ENCODE measurements at regions not wholly inside any gene's neighbourhood (a gene's known extent, or its start where the extent isn't known, plus 50 kb on each side); places are given as distances from the start of the nearest gene placed in this dataset.
"Not testable (repeated sequence)": the region's sequence is repeated elsewhere in the genome, so short reads cannot be mapped to it uniquely, and the experiment has no call there.

DNA sequence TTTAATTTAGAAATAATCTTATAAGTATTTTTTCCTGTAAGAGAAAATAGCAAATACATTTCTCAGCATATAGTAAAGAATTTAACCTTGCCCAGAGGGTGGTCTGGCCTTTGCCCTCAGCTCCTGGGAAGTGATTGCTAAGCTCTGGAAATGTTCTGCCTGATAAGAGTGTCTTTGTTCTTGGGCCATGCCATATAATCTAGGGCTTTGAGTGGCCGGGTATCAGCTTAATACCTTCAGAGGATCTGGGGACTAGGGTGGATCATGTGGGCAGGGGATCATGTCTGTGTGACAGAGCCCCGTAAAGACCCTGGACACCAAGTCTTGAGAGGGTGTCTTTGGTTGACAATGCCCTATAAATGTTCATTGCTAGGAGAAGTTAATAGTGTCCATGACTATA is 1032.4 kb upstream of the MIR17HG start:
- no peak for DNase-seq

DNA sequence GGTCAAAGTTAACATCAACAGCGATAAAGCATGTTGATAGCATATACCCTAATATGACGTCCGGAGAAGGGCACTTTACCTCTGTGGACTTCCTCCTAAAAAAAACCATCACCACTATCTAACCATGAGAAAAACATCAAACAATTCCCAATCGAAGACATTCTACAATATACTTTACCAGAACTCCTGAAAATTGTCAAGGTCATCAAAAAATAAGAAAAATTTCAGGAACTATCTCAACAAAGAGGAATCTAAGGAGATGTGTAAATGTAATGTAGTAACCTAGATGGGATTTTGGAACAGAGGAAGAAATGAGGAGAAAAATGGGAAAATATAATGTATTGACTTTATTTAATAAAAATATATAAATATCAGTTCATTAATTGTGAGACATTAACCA is 1026.8 kb upstream of the MIR17HG start:
- no peak for DNase-seq

DNA sequence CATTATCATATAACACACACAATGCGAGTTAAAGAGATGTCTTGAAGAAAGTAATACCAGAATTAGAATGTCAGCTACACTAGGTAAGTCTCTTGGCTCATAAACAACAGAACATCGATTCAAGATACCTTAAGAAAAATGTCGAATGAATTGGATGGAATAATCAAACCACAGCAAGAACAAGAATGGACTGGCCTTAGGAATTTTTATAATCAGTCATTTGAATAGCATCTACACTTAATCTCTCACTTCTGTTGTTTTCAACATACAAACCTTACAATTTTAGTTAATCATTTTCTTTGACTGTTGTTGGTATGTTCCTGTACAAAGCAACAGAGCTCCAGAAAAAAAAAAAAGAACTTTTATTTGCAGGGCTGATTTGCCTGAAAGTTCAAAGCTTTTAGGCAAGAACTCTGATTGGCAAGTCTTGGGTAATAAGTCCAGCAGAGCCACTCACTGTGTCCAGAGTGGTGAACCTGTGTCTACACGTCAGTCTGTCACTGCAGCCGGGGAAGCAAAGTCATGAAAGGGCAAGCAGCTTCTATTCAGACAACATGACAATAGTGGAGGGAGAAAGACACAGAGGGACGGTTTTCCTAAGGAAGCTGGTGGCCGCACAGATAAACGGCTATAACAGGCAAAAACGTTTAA is 1026.1 kb upstream of the MIR17HG start:
- no peak for DNase-seq

DNA sequence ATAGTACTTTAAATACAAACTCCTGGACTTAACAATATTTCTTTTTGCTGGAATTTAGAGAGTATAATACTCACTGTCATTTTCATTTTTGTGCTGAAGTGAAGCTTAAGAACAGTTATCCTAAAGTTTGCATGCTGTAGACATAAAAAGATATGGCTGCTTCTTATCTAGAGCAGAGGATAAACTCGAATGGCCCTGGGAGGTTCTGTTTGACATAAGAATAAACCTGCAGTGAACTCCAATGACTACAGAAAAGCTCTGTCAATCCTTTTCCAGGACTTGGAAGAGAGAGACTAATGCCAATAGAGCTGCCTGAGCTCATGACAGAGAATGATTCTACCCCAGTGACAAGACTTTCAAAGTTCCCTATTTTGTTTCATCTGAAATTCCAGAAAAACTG is 1017.8 kb upstream of the MIR17HG start:
- DNase-seq = no peak

DNA sequence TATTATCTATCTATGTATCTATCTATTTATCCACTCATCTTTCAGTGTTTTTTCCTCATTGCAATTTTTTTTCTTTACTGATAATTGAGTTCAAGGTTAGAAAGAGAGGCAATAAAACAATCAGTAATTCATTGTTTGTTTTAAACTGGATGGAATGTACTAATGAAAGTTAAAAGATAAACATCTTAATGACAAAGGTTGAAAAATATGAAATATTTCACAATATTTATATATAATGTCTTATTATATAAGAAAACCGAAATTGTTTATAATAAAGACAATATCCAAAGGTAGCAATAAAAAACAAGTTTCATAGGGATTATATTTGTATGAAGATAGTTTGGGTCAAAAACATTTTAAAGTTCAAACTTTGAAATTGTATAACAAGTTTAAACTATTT is 1015.5 kb upstream of the MIR17HG start:
- DNase-seq = no peak

DNA sequence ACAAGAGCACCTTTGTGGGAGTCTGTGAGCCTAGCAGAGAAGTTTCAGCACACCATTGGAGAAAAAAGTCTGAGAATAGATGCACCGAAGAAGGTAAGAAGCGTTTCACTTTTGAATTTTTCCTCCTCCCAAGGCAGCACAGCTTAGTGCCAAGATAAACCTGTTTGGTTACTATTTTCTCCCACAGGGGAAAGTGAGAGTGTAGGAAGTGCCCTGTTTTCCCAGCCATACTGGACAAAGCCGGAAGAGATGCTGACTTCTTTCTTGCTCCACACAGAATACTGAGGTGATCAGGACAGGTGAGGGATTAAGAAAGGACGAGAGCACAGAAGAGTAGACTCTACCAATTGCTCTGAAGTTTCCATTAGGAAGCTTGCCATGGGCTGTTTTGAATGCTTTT is 1011.0 kb upstream of the MIR17HG start:
- no peak for DNase-seq

DNA sequence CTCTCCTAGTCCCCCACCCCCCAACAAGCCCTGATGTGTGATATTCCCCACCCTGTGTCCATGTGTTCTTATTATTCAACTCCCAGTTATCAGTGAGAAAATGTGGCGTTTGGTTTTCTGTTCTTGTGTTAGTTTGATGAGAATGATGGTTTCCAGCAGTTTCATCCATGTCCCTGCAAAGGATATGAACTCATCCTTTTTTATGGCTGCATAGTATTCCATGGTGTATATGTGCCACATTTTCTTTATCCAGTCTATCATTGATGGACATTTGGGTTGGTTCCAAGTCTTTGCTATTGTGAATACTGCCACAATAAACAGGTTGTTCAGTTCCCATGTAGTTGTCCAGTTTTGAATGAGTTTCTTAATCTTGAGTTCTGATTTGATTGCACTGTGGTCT is 1006.1 kb upstream of the MIR17HG start:
- not testable (repeated sequence) for DNase-seq

DNA sequence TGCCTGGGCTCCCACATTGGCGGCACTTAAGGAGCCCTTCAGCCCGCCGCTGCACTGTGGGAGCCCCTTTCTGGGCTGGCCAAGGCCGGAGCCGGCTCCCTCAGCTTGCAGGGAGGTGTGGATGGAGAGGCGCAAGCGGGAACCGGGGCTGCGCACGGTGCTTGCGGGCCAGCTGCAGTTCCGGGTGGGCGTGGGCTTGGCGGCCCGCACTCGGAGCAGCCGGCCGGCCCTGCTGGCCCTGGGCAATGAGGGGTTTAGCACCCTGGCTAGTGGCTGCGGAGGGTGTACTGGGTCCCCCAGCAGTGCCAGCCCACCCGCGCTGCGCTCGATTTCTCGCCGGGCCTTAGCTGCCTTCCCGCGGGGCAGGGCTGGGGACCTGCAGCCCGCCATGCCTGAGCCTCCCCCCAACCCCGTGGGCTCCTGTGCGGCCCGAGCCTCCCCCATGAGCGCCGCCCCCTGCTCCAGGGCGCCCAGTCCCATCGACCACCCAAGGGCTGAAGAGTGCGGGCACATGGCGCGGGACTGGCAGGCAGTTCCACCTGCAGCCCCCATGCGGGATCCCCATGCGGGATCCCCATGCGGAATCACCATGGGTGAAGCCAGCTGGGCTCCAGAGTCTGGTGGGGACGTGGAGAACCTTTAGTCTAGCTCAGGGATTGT is 998.9 kb upstream of the MIR17HG start:
- not testable (repeated sequence) for DNase-seq

DNA sequence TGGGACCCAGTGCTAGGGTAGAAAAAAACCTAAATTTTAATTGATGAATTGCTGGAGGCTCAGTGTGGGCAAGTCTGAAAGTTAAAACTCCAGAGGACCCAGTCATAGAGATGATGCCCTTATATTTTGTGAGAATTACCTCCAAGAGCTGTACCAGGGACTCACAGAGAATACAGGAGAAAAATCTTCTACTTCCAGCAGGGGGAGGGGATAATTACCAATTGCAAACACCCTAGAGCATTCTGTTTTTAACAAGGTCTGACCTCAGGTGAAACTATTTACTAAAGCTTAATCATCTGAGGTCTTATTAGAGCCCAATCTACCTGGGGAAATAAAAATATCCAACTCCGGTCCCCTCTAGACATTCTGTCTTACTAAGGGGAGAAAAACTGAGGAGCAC is 994.7 kb upstream of the MIR17HG start:
- DNase-seq = no peak

DNA sequence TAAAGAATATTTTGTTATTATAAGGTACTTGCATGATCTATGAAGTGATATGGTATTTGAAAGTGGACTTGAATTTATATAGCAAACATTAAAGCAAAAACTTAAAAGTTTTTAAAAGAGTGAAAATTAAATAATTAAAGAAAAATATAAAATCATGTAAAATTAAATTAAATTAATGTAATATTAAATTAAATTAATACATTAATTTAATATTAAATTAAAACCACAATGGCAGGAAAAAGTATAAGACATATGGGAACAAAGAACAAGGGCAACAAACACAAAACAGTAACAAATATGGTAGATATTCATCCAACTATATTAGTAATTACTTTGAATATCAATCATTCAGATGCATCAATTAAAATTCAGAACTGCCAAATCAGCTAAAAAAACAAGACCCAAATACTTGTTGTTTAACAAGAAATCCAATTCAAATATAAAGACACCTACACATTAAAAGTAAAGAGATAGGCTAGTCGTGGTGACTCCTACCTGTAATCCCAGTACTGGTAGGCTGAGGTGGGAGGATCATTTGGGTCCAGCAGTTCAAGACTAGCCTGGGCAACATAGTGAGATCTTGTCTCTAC is 992.2 kb upstream of the MIR17HG start:
- no peak for DNase-seq

DNA sequence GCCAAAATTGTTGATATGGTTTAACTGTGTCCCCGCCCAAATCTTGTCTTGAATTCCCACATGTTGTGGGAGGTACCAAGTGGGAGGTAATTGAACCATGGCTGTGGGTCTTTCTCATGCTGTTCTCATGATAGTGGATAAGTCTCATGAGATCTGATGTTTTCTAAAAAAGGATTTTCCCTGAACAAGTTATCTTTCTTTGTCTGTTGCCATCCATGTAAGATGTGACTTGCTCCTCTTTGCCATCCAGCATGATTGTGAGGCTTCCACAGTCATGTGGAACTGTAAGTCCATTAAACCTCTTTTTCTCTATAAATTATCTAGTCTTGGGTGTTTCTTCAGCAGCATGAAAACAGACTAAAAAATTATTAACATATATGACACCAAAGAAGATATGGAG is 986.7 kb upstream of the MIR17HG start:
- DNase-seq = no peak

DNA sequence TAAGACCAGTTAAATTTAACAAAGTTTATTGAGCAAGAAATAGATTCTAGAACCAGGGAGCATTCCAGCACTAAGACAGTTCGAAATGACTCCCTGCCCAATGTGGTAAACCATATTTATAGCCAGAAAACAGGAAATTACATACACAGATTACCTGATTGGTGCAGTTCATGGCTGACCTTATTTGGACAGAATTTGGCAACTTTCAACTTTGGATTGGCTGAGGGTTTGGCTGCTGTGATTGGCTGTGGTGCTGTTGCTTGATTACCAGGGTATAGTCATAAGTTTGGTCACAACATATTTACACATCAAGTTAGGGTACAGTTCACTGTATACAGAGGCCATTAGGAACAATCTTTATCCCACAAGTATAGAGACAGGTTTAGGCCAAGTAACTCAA is 984.8 kb upstream of the MIR17HG start:
- DNase-seq = no peak

DNA sequence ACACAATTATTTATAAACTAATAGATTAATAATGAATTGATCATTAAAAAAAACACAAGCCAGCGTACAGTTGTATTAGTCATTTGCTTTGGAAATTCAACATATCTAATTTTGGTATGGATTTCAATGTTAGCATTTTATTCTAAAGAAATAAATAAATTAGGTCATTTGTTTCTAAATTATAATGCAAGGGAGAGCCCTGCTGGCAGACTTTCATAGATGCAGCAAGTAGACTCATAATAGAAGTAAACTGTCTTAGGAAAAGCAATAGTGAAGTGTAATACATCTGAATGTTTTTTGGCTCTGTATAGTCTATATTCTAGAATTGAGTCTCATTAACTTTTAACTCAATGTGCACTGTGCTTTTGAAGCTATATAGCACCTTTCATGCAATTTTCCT is 982.4 kb upstream of the MIR17HG start:
- no peak for DNase-seq

DNA sequence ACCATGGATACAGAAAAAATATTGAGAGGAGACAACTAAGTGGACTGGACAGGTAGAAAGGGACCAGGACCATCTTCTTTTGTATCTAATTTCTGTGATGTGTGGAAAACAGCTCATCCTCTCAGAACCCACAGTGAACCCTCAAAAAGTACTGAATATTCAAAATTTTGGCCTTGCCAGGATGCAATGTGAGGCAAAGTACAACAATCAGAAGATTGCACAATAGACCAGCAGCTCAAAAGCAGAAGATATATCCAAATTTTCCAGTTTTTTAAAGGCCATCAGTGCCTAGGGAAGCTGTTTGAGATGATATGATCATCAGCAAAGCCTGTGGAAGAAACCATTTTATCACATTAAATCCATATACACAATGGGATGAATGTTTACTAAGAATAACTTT is 973.3 kb upstream of the MIR17HG start:
- DNase-seq = no peak

DNA sequence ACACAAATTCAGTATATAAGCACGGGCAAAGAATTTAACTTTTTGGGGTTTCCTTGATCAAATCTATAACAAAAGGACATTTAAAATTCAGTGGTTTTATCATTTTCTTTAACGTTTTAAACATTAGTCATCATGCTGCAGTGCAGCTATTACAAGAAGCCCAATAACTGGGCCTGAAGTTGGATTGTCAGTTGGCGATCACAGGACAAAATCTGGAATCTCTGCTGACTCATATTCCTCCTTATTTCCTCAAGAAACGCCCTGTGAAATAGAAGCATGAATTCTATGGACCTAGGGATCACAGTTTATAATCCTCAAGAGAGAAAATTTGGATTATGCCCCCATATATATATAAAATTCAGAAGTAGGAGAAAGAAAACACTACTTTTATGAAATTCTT is 971.6 kb upstream of the MIR17HG start:
- DNase-seq = no peak

DNA sequence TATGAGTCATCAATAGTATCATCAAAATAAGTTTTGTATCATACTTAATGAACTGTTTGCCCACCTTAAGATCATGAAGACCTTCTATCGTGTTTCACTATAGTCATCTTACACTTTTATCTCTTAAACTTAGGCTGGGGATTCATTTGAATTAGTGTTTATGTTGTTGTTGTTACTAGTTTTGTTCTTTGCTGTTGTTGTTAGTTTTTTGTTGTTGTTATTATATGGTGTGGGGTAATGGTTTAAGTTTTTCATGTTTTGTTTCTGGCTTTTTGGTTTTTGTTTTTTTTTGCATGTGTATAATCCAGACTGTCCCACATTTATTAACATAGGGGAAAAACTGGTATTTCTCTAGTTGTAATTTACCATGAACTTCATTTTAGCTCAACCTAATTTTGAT is 965.1 kb upstream of the MIR17HG start:
- DNase-seq = no peak

DNA sequence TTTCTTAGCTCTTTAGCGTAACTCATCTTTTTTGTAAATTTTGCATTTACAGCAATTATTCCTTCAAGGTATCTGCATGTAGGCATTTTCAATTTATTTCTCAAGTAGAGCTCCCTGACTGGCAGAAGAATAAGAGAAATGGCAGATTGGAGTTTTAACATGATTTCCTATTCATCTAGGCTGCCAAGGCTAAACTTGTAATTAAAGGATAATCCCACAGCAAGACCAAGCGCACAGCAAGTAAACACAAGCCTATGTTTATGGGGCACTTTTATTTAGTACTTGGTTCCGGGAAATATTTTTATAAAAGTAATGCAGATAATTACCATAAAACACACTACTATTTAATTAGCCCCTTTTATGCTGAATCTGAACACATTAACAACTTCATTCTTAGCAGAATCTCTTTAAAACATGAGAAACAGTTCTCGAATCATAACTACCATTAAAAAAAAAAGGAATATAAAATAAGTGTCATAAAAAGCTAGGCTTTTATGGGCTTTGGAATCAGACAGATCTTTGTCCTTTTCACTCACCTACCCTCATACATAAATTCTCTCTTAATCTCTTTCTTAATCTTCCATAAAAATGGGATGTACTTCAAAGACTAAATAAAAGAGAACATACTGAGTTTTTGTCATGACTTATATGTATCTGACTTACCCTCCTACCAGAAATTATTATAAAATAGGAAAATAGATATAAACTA is 961.6 kb upstream of the MIR17HG start:
- DNase-seq = no peak

DNA sequence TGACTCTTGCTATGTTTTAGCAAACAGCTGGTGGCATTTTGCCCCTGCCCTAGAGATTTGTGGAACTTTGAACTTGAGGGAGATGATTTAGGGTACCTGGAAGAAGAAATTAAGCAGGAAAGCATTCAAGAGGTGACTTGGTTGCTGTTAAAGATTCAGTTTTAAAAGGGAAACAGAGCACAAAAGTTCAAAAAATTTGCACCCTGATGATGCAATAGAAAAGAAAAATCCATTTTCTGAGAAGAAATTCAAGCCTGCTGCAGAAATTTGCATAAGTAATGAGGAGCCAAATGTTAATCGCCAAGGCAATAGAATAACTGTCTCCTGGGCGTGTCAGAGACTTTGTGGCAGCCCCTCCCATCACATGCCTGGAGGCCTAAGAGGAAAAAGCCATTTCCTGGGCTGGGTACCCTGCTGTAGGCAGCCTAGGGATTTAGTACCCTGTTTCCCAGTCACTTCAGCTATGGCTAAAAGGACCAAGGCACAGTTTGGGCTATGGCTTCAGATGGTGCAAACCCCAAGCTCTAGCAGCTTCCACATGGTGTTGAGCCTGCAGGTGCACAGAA is 958.5 kb upstream of the MIR17HG start:
- DNase-seq = no peak

DNA sequence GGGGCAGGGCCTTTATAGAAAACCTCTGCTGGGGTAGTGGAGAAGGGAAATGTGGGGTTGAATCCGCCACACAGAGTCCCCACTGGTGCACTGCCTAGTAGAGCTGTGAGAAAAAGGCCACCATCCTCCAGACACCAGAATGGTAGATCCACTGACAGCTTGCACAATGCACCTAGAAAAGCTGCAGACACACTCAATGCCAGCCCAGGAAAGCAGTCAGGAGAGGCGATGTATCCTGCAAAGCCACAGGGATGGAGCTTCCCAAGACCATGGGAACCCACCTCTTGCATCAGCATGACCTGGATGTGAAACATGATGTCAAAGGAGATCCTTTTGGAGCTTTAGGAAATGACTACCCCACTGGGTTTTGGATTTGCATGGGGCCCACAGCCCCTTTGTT is 958.0 kb upstream of the MIR17HG start:
- DNase-seq = no peak

DNA sequence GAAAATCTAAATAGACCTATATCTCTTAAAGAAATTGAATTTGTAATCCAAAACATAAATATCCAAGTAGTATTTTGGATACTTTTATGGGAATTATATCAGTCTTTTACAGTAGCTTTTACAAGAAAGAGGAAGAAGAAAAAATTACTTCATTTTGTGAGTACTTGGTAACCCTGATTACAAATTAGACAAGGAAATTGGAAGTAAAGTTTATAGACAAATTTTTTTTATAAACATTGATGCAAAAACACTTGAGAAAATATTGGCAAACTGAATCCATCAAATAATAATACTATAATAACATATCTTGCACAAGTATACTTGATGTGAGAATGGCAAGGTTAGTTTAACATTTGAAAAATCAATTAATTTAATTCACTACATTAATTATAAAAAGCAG is 954.1 kb upstream of the MIR17HG start:
- no peak for DNase-seq

DNA sequence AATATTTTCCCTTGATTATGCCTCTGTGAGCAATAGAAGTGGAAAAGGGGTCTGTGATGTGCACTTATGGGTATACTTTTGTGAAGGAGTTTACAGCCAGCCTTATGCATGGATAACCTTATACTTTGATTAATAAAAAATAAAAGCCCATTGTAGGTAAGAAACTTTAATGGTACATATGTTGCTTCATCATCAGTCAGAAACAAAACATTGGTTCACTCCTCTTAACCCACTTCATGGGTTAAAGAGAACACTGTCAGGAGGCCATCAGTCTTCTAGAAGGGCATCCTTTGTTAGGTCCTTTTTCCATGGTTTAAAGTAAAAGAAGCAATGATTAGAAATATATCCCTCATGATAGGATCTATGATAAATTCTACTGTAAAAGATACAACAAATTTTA is 952.1 kb upstream of the MIR17HG start:
- no peak for DNase-seq

DNA sequence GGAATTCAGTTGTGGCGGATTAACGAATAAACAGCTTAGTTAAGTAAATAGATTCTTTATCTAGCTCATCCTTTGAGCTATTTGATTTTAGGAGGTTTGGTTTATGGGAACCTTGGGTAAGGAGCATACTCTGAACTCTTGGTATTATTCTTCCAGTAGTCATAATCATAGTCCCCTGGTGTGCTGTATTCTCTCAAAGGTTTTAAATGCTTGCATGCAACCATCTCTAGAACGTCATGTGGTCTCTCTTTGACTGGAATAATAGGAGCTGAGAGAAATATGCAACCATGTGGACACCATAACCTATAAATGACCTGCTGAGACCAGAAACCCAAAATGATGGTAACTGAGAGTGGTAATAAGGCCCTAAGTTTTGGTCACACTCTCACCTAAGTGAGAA is 951.6 kb upstream of the MIR17HG start:
- no peak for DNase-seq

DNA sequence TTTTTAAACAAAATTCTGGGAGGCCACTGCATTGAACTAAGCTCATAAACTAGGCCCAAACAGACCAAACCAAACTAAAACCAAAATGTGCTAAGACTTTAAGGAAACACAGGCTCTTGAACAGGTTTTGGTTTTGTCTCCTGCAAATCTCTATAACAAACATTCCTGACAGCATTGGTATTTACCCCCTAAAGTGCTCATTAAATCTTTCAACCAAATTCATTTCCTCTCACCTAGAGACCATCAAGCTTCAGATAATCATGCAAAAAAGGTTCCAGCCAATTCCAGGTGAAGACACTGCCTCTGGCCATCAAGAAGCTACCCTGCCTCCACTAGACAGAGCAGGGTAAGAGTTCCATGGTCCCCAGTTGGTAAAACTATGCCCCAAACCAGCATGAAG is 951.2 kb upstream of the MIR17HG start:
- no peak for DNase-seq

DNA sequence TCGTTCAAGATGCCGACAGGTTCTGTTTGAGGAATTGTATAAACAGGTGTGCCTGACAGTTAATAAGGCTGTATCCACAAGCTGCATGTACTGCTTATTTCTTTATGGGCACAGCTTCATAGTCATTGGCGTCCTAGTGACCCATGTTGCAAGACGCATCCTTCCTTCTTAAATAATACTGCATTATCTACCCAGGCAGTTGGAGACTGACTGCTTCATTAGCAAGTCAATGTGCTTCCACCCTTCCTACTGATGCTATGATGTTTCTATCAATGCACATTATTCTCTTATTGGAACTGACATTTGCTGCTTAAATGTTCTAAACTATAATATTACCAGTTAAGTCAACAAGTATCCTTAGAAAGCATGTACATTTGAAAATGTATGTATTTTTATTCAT is 950.0 kb upstream of the MIR17HG start:
- no peak for DNase-seq

Data from NCI-H2107 (cell line).